ENCODE measurements at regions not wholly inside any gene's neighbourhood (a gene's known extent, or its start where the extent isn't known, plus 50 kb on each side); places are given as distances from the start of the nearest gene placed in this dataset.

DNA sequence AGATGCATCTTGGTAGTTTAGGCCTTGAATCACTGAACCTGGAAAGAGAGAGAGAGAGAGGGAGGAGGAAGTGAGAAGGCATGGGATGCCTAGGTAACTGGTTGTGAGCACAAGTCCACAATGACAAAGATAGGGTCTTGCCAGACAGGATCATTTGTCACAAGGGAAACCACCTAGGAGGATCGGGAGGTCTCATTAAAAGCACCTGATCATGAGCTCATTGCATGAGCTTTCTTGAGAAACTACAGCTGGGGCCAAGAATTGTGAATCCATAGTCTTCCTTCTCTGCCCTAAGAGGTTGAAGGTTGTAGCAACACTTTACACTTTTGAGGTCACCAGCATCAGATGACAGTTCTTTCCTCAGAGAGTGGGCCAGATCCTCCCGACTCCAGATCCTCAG, 195.7 kb downstream of the CD83 start:
- TF ChIP-seq, protein P1, sequence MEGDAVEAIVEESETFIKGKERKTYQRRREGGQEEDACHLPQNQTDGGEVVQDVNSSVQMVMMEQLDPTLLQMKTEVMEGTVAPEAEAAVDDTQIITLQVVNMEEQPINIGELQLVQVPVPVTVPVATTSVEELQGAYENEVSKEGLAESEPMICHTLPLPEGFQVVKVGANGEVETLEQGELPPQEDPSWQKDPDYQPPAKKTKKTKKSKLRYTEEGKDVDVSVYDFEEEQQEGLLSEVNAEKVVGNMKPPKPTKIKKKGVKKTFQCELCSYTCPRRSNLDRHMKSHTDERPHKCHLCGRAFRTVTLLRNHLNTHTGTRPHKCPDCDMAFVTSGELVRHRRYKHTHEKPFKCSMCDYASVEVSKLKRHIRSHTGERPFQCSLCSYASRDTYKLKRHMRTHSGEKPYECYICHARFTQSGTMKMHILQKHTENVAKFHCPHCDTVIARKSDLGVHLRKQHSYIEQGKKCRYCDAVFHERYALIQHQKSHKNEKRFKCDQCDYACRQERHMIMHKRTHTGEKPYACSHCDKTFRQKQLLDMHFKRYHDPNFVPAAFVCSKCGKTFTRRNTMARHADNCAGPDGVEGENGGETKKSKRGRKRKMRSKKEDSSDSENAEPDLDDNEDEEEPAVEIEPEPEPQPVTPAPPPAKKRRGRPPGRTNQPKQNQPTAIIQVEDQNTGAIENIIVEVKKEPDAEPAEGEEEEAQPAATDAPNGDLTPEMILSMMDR (IDR thresholded peaks at IDR 0.05; ENCODE audit: low read depth, low read length): no peak
- no peak overlapping the region for H3K4me3 ChIP-seq (ENCODE audit: low read depth, low read length)

DNA sequence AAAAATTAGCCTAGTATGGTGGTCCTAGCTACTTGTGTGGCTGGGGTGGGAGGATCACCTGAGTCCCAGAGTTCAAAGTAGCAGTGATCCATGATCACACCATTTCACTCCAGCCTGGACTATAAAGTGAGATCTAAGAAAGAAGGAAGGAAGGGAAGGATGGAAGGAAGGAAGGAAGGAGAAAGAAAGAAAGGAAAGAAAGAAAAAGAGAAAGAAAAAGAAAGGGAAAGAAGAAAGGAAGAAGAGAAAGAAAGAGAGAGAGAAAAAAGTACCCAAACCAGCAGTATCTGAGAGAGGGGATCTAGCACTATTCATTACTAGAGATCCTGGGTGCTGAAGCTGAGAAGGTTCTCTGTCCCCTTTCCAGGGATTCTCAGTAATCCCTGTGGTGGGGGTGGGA, 197.8 kb downstream of the CD83 start:
- TF ChIP-seq, protein P1 (IDR thresholded peaks at IDR 0.05; ENCODE audit: low read depth, low read length): no peak
- H3K4me3 ChIP-seq (ENCODE audit: low read depth, low read length): no peak overlapping the region

GRCh38 chr6:14316651-14317386, 199.2 kb downstream of the CD83 start:
- TF ChIP-seq, protein P1 (IDR thresholded peaks at IDR 0.05; ENCODE audit: low read depth, low read length): no peak
- no peak overlapping the region for H3K4me3 ChIP-seq (ENCODE audit: low read depth, low read length)

- H3K4me3 ChIP-seq (ENCODE audit: low read depth, low read length): no peak overlapping the region
- TF ChIP-seq, protein P1 (IDR thresholded peaks at IDR 0.05; ENCODE audit: low read depth, low read length): no peak
Observed at GRCh38 chr6:14317387-14317970, 199.9 kb downstream of the CD83 start.

DNA sequence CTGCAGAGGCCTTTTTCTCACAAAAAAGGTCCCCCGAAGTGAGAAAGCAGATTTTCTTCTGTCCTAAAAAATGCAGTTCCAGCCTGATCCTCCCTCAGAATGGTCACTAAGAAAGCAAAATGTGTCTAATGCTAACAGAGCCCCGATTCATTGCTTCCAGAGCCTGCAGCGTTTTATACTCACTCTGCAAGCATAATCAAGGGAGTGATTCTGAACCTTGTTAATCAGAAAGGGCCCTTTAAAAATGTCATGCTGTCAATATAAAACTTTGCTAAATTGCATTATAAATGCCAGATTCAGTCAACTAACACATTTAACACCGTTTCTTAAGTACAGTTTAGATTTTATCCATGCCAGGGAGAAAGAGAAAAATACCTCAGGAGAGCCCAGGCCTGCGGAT, 202.8 kb downstream of the CD83 start:
- TF ChIP-seq, protein P1 (IDR thresholded peaks at IDR 0.05; ENCODE audit: low read depth, low read length): no peak

GRCh38 chr6:14321992-14322772, 204.6 kb downstream of the CD83 start:
- TF ChIP-seq, protein P1 (IDR thresholded peaks at IDR 0.05; ENCODE audit: low read depth, low read length): no peak
- no peak overlapping the region for H3K4me3 ChIP-seq (ENCODE audit: low read depth, low read length)

More for the DNA sequence above, 202.8 kb downstream of the CD83 start:
- H3K4me3 ChIP-seq (ENCODE audit: low read depth, low read length): no peak overlapping the region

GRCh38 chr6:14322841-14323240, 205.3 kb downstream of the CD83 start:
- TF ChIP-seq, protein P1 (IDR thresholded peaks at IDR 0.05; ENCODE audit: low read depth, low read length): no peak
- H3K4me3 ChIP-seq (ENCODE audit: low read depth, low read length): no peak overlapping the region

Measured in WI38 (cell line).